Occipital lobe (tissue), 1 donor: ENCODE measurements at regions not wholly inside any gene's neighbourhood (a gene's known extent, or its start where the extent isn't known, plus 50 kb on each side); places are given as distances from the start of the nearest gene placed in this dataset.

Experiments used
- DNase-seq: peaks from one replicate; lab custom pipeline; 2025; lab: John Stamatoyannopoulos, UW

GRCh38 chr21:25330266-25330665, 277.0 kb downstream of the MRPL39 start:
- no peak for DNase-seq

- no peak for DNase-seq
These were observed 278.0 kb downstream of the MRPL39 start for GRCh38 chr21:25329227-25329825.

GRCh38 chr21:25328736-25329135, 278.5 kb downstream of the MRPL39 start:
- DNase-seq, result no peak

- DNase-seq, result no peak
These were observed 281.1 kb downstream of the MRPL39 start for GRCh38 chr21:25326181-25326580.

- DNase-seq, result no peak
These were observed 282.6 kb downstream of the MRPL39 start for GRCh38 chr21:25324666-25325065.

- no peak for DNase-seq
These were observed 283.8 kb downstream of the MRPL39 start for GRCh38 chr21:25323356-25323949.

- no peak for DNase-seq
These were observed 293.0 kb downstream of the MRPL39 start for GRCh38 chr21:25314247-25314646.

GRCh38 chr21:25313829-25314228, 293.5 kb downstream of the MRPL39 start:
- no peak for DNase-seq

GRCh38 chr21:25307489-25307888, 299.8 kb downstream of the MRPL39 start:
- DNase-seq, result no peak

GRCh38 chr21:25304611-25305010, 302.7 kb downstream of the MRPL39 start:
- DNase-seq, result no peak

GRCh38 chr21:25300632-25301031, 306.6 kb downstream of the MRPL39 start:
- DNase-seq, result no peak

- no peak for DNase-seq
These were observed 308.5 kb downstream of the MRPL39 start for GRCh38 chr21:25298512-25299491.

- no peak for DNase-seq
These were observed 310.2 kb downstream of the MRPL39 start for GRCh38 chr21:25297117-25297516.

- no peak for DNase-seq
These were observed 311.0 kb downstream of the MRPL39 start for GRCh38 chr21:25296252-25296651.

- DNase-seq, result no peak
These were observed 314.9 kb downstream of the MRPL39 start for GRCh38 chr21:25292396-25292795.

GRCh38 chr21:25283720-25284119, 323.6 kb downstream of the MRPL39 start:
- DNase-seq, result no peak

GRCh38 chr21:25281134-25281533, 326.1 kb downstream of the MRPL39 start:
- no peak for DNase-seq

- DNase-seq, result no peak
These were observed 327.2 kb downstream of the MRPL39 start for GRCh38 chr21:25280061-25280460.

- DNase-seq, result no peak
These were observed 333.3 kb downstream of the MRPL39 start for GRCh38 chr21:25273959-25274358.

- no peak for DNase-seq
These were observed 352.6 kb downstream of the MRPL39 start for GRCh38 chr21:25254491-25255174.

- no peak for DNase-seq
These were observed 360.7 kb downstream of the MRPL39 start for GRCh38 chr21:25246546-25246945.

- DNase-seq, result no peak
These were observed 362.5 kb downstream of the MRPL39 start for GRCh38 chr21:25244735-25245134.
